ENCODE measurements at regions not wholly inside any gene's neighbourhood (a gene's known extent, or its start where the extent isn't known, plus 50 kb on each side); places are given as distances from the start of the nearest gene placed in this dataset.

DNA sequence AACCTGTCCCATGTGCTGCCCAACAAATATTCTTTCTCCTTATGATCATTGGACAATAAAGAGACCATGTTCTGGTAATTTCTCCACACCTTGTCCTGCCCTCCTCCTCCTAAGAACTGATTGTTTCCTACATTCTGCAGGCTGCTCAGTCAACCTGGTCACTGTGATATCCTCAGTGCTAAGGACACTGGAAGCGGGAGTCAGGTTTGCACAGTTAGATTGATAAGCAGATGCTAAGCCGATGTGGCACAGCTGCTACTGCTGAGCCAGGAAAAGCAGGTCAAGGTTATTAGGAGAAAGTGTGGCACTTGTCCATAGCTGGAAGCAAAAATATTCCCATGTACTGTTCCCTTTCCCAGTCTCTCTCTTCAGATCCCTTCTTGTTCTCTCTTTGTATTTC is 154.8 kb downstream of the TFAP2B start:
- TF ChIP-seq POLR2A (IDR thresholded peaks at IDR 0.05; ENCODE audit: low read length) = no peak
- DNase-seq = no peak

DNA sequence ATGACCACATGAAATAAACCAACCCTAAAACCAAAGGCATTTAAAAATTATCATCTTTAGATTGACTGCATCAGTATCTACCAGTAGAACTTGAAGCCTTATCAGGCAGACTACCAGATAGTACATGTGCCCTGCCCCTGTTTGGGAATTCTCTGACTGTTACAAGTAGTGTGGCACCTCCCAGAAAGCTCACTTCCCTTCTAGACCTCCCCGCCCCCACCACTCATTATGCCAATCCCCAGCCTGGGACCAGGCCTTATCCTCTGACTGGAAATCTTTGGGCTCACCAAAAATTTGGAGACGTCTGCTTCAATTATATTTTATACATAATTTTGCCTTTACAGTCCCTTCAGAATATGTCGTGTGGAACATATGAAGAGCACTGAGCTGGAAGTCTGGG is 155.6 kb downstream of the TFAP2B start:
- no peak for TF ChIP-seq GATA1 (IDR thresholded peaks at IDR 0.05; ENCODE audit: low read depth, low read length)
- TF ChIP-seq POLR2A (IDR thresholded peaks at IDR 0.05; ENCODE audit: low read length) = no peak
- DNase-seq = no peak

DNA sequence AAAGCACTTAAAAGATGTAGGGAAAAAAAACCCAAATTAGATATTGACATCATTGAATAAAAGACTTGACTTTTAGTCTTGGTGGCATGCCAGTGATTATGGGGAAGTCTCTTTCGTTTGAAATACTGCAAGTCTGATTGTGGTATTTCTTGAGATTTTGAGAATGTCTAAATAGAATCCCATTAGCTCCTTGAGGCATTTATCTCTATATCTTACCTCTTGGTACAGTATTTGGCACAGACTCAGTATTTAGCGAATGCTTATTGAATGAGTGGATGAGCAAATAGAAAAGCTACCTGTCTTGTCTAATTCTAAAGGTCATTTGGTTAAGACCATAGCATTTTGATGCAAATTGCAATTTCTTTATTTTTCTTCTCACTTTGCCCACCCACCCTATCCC is 156.5 kb downstream of the TFAP2B start:
- no peak for TF ChIP-seq GATA1 (IDR thresholded peaks at IDR 0.05; ENCODE audit: low read depth, low read length)
- TF ChIP-seq POLR2A (IDR thresholded peaks at IDR 0.05; ENCODE audit: low read length) = no peak
- no peak for DNase-seq

DNA sequence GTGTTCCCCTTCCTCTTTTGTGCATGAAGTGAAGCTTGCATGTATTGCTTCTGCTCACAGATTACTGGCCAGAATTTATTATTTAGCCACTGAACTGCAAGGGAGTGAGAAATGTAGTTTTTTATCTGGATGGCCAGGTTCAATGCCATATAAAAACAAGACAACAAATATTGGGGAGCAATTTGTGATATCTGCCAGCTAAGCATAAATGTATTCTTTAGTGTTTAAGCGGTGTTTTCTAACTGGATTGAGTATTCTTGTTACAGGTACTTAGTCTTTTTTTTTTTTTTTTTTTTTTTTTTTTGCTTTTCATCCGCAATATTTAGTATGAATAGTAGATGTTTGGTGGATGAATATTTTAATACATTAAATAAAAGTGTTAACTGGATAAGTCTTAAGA is 158.2 kb downstream of the TFAP2B start:
- TF ChIP-seq GATA1 (IDR thresholded peaks at IDR 0.05; ENCODE audit: low read depth, low read length) (no peak), POLR2A (IDR thresholded peaks at IDR 0.05; ENCODE audit: low read length) (no peak)
- DNase-seq = no peak

DNA sequence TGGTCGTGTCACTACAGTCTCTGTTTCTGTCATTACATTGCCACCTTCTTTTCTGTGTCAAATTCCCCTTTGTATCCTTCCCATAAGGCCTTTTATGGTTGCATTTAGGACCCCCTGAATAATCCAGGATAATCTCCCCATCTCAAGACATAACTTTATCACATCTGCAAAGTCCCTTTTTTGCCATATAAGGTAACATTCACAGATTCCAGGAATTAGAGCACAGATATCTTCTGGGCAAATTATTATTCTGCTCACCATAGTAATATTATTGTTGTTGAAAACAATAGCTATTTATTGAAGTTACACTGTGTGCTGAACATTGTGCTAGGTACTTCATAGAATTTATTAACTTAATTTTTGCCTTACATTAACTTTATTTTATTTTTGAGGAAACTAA is 159.1 kb downstream of the TFAP2B start:
- no peak for DNase-seq
- TF ChIP-seq GATA1 (IDR thresholded peaks at IDR 0.05; ENCODE audit: low read depth, low read length) (no peak), POLR2A (IDR thresholded peaks at IDR 0.05; ENCODE audit: low read length) (no peak)

DNA sequence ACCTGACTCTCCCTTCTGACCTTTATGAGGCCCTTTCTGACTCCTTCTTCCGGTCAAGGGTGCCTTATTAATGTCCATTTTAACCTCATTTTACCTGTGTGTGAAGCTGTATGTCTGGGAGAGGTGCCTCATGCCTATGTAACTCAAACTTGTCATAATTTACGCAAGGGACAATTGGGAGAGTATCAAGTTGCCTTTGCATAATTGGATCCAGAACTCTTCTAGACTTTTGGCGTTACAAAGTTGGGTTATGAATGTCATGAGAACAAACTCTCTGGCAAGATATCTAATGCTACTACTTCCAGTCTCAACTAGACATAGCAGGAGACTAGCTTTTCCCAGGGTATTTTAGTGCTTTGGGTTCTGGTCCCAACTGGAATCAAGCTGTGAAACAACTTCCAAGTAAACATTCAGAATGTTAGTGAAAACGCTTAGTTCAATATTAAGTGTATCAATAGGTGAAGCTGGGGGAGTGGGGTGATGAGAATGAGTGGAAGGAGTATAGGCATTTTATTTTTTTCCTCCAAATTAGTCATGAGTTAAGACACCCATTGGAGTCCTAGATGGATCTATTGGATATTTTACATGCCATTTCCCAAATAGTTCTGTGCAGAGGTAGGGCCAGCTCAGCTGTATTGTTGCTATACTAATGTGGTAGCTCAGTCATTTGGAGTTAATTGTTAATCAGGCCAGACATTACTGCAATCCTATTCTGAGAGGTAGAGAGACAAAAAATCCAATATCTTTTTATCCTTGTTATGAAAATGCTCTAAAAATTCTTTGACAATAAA is 159.9 kb downstream of the TFAP2B start:
- TF ChIP-seq GATA1 (IDR thresholded peaks at IDR 0.05; ENCODE audit: low read depth, low read length) = no peak
- no peak for TF ChIP-seq POLR2A (IDR thresholded peaks at IDR 0.05; ENCODE audit: low read length)
- no peak for DNase-seq

DNA sequence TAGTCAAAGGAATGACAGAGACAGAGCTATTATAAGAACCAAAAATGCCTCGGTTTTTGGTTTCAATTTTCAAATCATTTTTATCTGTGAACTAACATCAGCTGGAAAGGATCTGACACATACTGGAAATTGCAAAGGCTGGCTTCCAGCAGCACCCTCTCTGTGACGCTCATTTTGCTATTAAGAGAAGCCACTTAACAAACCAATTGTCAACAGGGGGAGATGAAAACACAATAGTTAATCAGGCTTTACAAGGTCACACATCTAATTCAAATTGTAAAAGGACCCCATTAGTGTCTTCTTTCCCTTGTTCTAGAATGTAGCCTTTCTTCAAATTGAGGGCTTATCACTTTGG is 160.5 kb downstream of the TFAP2B start:
- DNase-seq = no peak
- TF ChIP-seq GATA1 (IDR thresholded peaks at IDR 0.05; ENCODE audit: low read depth, low read length) (no peak), POLR2A (IDR thresholded peaks at IDR 0.05; ENCODE audit: low read length) (no peak)

DNA sequence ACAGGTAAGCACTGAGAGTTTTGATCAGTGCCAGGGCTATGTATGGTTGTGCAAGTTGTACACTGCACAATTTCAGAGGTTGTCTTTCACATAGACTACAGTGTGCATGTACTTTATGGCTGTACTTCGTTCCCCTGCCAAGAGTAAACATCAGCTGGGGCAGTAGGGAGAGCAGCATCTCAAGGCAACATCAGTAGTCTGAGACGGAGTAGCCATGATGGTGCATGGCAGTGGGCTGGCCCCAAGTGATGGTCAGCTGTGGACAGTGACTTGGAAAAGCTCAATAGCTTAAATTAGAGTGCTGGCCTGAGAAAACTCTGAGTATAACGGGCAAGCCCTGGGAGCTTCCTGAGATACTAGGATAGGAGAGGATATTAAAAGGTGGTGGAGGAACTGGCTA is 165.5 kb downstream of the TFAP2B start:
- DNase-seq = no peak
- no peak for TF ChIP-seq GATA1 (IDR thresholded peaks at IDR 0.05; ENCODE audit: low read depth, low read length)

DNA sequence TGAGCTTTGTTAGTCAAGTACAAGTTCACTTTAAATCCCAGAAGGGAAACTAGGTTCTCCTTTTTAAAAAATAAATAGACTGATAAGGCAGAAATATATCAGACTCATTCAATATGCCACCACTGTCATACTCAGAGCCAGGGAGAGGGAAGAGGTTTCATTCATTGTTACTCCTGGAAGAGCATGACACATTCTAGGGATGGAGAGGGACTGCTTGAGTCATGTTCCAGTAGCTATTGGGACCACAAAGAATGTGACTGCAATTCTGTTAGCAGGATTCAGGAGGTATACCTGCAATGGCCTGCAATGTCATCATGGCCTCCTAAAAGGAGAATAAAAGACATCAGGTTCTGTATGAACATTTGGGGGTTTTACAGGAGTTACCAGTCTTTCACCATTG is 167.6 kb downstream of the TFAP2B start:
- no peak for DNase-seq
- TF ChIP-seq POLR2A (IDR thresholded peaks at IDR 0.05; ENCODE audit: low read length) (no peak), GATA1 (IDR thresholded peaks at IDR 0.05; ENCODE audit: low read depth, low read length) (no peak)

DNA sequence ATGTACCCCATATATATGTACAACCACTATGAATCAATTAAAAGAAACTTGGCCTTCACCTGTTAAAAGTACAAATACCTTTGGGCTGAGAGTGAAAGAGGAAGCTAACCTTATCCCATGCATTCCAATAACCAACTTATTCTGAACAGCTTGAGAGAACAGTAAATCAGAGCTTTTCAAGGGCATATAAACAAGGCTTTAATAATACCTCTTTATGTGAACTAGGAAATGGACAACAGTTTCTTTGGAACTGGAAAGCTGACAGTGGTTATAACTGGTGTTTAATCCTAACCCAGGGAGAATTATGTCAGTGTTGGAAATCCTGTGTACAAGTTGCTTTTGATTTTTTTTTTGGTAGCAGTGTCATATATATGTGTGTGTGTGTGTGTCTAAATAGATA is 170.5 kb downstream of the TFAP2B start:
- no peak for DNase-seq
- TF ChIP-seq POLR2A (IDR thresholded peaks at IDR 0.05; ENCODE audit: low read length) (no peak), GATA1 (IDR thresholded peaks at IDR 0.05; ENCODE audit: low read depth, low read length) (no peak)

DNA sequence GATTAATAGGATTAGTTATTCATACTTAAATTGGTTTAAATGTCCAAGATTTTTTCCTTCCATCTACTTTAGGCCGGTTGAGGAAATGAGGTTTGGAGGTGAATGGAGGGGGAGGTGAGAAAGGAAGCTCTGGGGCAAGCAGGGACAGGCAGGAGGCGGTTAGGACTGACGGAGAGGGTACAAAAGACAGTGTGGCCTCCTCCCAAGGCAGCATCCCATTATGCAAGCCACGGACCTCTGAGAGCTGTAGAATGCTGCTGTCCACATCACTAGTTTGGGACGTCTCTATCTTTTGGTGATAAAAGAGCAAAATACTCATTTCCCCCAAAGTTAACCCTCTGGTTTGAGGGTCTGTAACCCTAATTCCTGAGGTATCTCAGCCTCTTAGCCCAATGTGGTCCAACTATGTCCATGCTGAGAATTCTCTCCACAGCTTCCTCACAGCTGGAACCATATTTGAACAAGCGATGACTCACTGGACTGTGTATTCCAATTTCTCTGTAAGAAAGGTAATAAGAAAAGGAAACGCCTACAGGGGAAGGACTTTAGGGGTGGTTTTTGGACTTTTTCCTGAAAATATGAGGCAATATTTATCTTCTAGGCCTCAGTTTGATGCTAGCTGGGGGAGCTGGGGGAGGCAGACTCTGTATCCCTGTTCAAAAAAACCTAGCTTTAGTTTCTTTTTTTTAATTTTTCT is 172.2 kb downstream of the TFAP2B start:
- DNase-seq = no peak

DNA sequence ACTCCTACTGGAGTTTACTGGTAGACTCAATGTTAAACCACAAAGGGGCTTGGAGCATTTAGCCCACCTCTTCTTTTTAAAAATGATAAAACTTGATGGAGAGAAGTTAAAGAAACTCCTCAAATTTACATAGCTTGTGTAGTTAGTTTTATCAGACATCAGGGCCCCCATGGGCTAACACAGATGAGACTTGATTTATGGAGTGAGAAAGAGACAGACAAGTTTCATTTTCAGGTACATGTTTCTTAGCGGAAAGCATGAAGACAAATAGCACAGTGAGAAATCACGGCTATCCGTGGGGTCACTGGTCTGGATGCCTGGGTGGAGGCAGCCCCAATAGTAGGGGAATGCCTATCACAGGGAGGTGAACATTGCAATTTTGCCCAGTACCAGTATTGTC is 173.6 kb downstream of the TFAP2B start:
- TF ChIP-seq POLR2A (IDR thresholded peaks at IDR 0.05; ENCODE audit: low read length) (no peak), GATA1 (IDR thresholded peaks at IDR 0.05; ENCODE audit: low read depth, low read length) (no peak)
- DNase-seq = no peak

More for the DNA sequence above, 172.2 kb downstream of the TFAP2B start:
- no peak for TF ChIP-seq GATA1 (IDR thresholded peaks at IDR 0.05; ENCODE audit: low read depth, low read length)
- TF ChIP-seq POLR2A (IDR thresholded peaks at IDR 0.05; ENCODE audit: low read length) = no peak

DNA sequence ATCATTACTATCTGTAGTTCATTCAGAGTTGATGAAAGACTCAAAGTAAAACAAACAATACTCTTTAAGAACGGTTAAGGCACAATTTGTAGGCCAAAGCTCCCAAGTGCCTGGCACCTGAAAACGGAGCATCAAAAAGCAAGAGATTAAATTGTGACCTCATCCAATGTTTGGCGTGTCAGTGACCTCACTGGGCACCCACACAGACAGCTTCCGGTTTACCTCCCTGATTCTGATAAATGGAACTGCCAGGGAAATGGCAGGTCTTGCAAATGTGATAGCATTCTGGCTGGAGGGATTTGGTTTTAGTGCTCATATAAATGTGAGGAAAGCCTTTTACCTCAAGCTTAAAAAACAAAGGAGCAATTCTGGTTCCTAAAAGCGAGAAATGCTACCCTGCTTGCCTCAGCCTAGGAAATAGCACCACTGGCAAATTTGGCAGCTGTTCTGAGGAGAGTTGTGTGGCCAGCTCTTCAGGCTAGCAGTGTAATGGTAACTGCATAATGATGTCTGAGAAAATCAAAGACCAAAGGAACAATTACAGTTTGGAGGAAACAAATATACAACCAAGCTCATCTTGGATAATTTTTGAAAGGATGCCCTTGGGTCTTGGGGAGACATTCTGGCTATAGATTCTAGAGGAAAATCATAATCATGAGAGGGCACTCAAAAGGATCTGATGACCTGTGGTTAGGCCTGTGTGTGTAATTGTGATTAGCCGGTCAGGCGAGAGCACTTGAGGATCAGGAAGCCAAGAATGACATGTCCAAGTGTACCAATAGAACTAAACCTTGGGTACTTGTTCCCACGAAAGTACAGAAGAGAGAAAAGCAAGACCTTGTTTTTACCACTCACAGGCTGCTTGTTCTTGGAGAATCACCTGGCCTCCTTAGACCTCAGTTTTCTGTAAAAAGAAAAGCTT is 174.3 kb downstream of the TFAP2B start:
- TF ChIP-seq POLR2A (IDR thresholded peaks at IDR 0.05; ENCODE audit: low read length) = no peak
- TF ChIP-seq GATA1 (IDR thresholded peaks at IDR 0.05; ENCODE audit: low read depth, low read length) = no peak
- no peak for DNase-seq

All from erythroblast (primary cell).